Osteoblast (primary cell): ENCODE measurements at regions not wholly inside any gene's neighbourhood (a gene's known extent, or its start where the extent isn't known, plus 50 kb on each side); places are given as distances from the start of the nearest gene placed in this dataset.
"Not testable (repeated sequence)": the region's sequence is repeated elsewhere in the genome, so short reads cannot be mapped to it uniquely, and the experiment has no call there.

Experiments used
- DNase-seq: peaks from one replicate; pipeline ENCODE4 v3.0.0; 2011; ENCODE audit warnings: low spot score, mixed read lengths; ENCODE audit not compliant: insufficient read length; ENCODE audit errors: missing footprints
- H2AFZ ChIP-seq: 2 replicates; pipeline ENCODE4 v1.6.0; 2011; ENCODE audit warnings: mild to moderate bottlenecking, low read length
- H3K27ac ChIP-seq: 2 replicates; pipeline ENCODE4 v1.5.1; 2011; ENCODE audit warnings: mild to moderate bottlenecking, low read depth, low read length, moderate library complexity
- H3K27me3 ChIP-seq: 2 replicates; pipeline ENCODE4 v1.6.0; 2012; ENCODE audit warnings: mild to moderate bottlenecking, control low read depth, inconsistent platforms, low read length, moderate library complexity; ENCODE audit not compliant: insufficient read depth
- H3K36me3 ChIP-seq: 2 replicates; pipeline ENCODE4 v1.5.1; 2011; ENCODE audit warnings: mild to moderate bottlenecking, low read length, control low read depth, moderate library complexity; ENCODE audit not compliant: insufficient read depth
- H3K4me1 ChIP-seq: 2 replicates; pipeline ENCODE4 v1.5.1; 2011; ENCODE audit warnings: mild to moderate bottlenecking, low read length, control low read depth, moderate library complexity; ENCODE audit not compliant: insufficient read depth
- H3K4me2 ChIP-seq: 2 replicates; pipeline ENCODE4 v1.6.0; 2011; ENCODE audit warnings: mild to moderate bottlenecking, low read length; ENCODE audit not compliant: insufficient read depth
- H3K4me3 ChIP-seq: fragments of 200-600 bp; sonication (generic); 3 replicates; pipeline ENCODE4 v1.5.1; 2012; ENCODE audit warnings: mild to moderate bottlenecking, low read length, inconsistent platforms; ENCODE audit not compliant: insufficient read depth
- H3K79me2 ChIP-seq: 2 replicates; pipeline ENCODE4 v1.6.0; 2012; ENCODE audit warnings: mild to moderate bottlenecking, low read length, control low read depth, inconsistent platforms; ENCODE audit not compliant: insufficient read depth
- H3K9me3 ChIP-seq: 2 replicates; pipeline ENCODE4 v1.5.1; 2011; ENCODE audit warnings: low read depth, low read length, control low read depth
- H4K20me1 ChIP-seq: 2 replicates; pipeline ENCODE4 v1.6.0; 2012; ENCODE audit warnings: mild to moderate bottlenecking, low read length, control low read depth; ENCODE audit not compliant: insufficient read depth
- CTCF ChIP-seq: IDR thresholded peaks from 2 replicates; pipeline ENCODE4 v1.5.1; 2011; ENCODE audit warnings: mild to moderate bottlenecking, low read depth, low read length, moderate library complexity; ENCODE audit errors: extremely low read depth

- no peaks in the 10 kb centered on the region for H3K36me3 ChIP-seq
- DNase-seq = no peak
- no peaks in the 10 kb centered on the region for H3K79me2 ChIP-seq
- H2AFZ ChIP-seq = no peak overlapping the region
- no peak overlapping the region for H3K4me3 ChIP-seq
- TF ChIP-seq CTCF = no peak
- H4K20me1 ChIP-seq = no peaks in the 10 kb centered on the region
- no peak overlapping the region for H3K27ac ChIP-seq
- H3K9me3 ChIP-seq = no peaks in the 10 kb centered on the region
- H3K27me3 ChIP-seq = no peaks in the 10 kb centered on the region
- no peak overlapping the region for H3K4me2 ChIP-seq
- no peaks in the 10 kb centered on the region for H3K4me1 ChIP-seq
Observed at GRCh38 chr6:22206106-22206505, 90.7 kb downstream of the PRL start.

GRCh38 chr6:22208026-22208425, 88.8 kb downstream of the PRL start:
- peak; percentile 13 for DNase-seq
- TF ChIP-seq CTCF = no peak
- H3K79me2 ChIP-seq = no peaks in the 10 kb centered on the region
- H3K4me2 ChIP-seq = no peak overlapping the region
- no peak overlapping the region for H2AFZ ChIP-seq
- no peaks in the 10 kb centered on the region for H3K36me3 ChIP-seq
- H3K27ac ChIP-seq = no peak overlapping the region
- H3K27me3 ChIP-seq = no peaks in the 10 kb centered on the region
- no peak overlapping the region for H3K4me3 ChIP-seq
- no peaks in the 10 kb centered on the region for H4K20me1 ChIP-seq
- no peaks in the 10 kb centered on the region for H3K4me1 ChIP-seq
- H3K9me3 ChIP-seq = no peaks in the 10 kb centered on the region

- no peaks in the 10 kb centered on the region for H3K4me1 ChIP-seq
- no peak overlapping the region for H3K4me2 ChIP-seq
- TF ChIP-seq CTCF = no peak
- no peak overlapping the region for H2AFZ ChIP-seq
- no peak for DNase-seq
- no peak overlapping the region for H3K4me3 ChIP-seq
- no peaks in the 10 kb centered on the region for H3K9me3 ChIP-seq
- no peaks in the 10 kb centered on the region for H3K27me3 ChIP-seq
- no peaks in the 10 kb centered on the region for H3K79me2 ChIP-seq
- no peaks in the 10 kb centered on the region for H4K20me1 ChIP-seq
- H3K36me3 ChIP-seq = no peaks in the 10 kb centered on the region
- H3K27ac ChIP-seq = no peak overlapping the region
Observed at GRCh38 chr6:22214314-22214713, 82.5 kb downstream of the PRL start.

GRCh38 chr6:22215474-22215873, 81.4 kb downstream of the PRL start:
- not testable (repeated sequence) for H3K36me3 ChIP-seq, H3K27ac ChIP-seq, H3K4me3 ChIP-seq, H2AFZ ChIP-seq, H3K9me3 ChIP-seq, H4K20me1 ChIP-seq, H3K4me2 ChIP-seq, H3K27me3 ChIP-seq, DNase-seq, H3K4me1 ChIP-seq, H3K79me2 ChIP-seq

- H3K4me2 ChIP-seq = no peak overlapping the region
- no peaks in the 10 kb centered on the region for H3K79me2 ChIP-seq
- TF ChIP-seq CTCF = no peak
- H4K20me1 ChIP-seq = no peaks in the 10 kb centered on the region
- H3K27me3 ChIP-seq = no peaks in the 10 kb centered on the region
- no peaks in the 10 kb centered on the region for H3K36me3 ChIP-seq
- DNase-seq = no peak
- no peaks in the 10 kb centered on the region for H3K4me1 ChIP-seq
- H3K4me3 ChIP-seq = no peak overlapping the region
- H3K9me3 ChIP-seq = no peaks in the 10 kb centered on the region
- H3K27ac ChIP-seq = no peak overlapping the region
- H2AFZ ChIP-seq = no peak overlapping the region
Observed at GRCh38 chr6:22218410-22218809, 78.4 kb downstream of the PRL start.
